GM12878 (cell line): ENCODE measurements at regions not wholly inside any gene's neighbourhood (a gene's known extent, or its start where the extent isn't known, plus 50 kb on each side); places are given as distances from the start of the nearest gene placed in this dataset.

Experiments used
- ATAC-seq: fragments of 200-7000 bp; cut with Tn5 transposase; 3 replicates; pipeline ENCODE4 v1.9.1; 2020; ENCODE audit warnings: mild to moderate bottlenecking, moderate library complexity
- BruUV-seq: library from RNA; stranded (reverse); fragments of 400-500 nt; replicated peaks from 2 replicates; lab custom pipeline; 2021; lab: Mats Ljungman, UMichigan
- CTCF ChIA-PET: fragments of 300-600 bp; sonication (Branson Sonifier 250); formaldehyde crosslinking; extraction: SDS; loops from one replicate; lab custom pipeline; 2021; ENCODE audit warnings: inconsistent platforms; lab: Yijun Ruan, JAX
- POLR2A ChIA-PET: fragments of 350-600 bp; formaldehyde crosslinking; extraction: SDS; loops from one replicate; lab custom pipeline; 2021; ENCODE audit warnings: inconsistent platforms; lab: Charles Lee
- RAD21 ChIA-PET: fragments of 300-600 bp; sonication (Branson Sonifier 250); formaldehyde crosslinking; loops from one replicate; lab custom pipeline; 2023; ENCODE audit warnings: antibody characterized with exemption; ENCODE audit not compliant: unreplicated experiment; lab: Charles Lee
- SMC1A ChIA-PET: fragments of 300-600 bp; sonication (Branson Sonifier 250); formaldehyde crosslinking; loops from one replicate; lab custom pipeline; 2023; ENCODE audit not compliant: unreplicated experiment, uncharacterized antibody; lab: Charles Lee
- DNase-seq: peaks from one replicate; pipeline ENCODE4 v3.0.0-alpha.2; 2011; ENCODE audit warnings: low read depth, low spot score
- FAIRE-seq: peaks from 3 replicates; lab custom pipeline; 2011; peaks lifted over from hg19 to GRCh38; lab: Jason Lieb, UNC
- H2AFZ ChIP-seq: 2 replicates; pipeline ENCODE4 v1.6.0; 2011; ENCODE audit warnings: low read depth, low read length, control low read depth; ENCODE audit not compliant: control insufficient read depth
- H3K27ac ChIP-seq: 2 replicates; pipeline ENCODE4 v1.5.1; 2011; ENCODE audit warnings: control low read depth; ENCODE audit not compliant: control insufficient read depth, insufficient read depth
- H3K27me3 ChIP-seq, 2 experiments: replicated peaks in 1 of 2; 2 replicates each; pipeline versions ENCODE4 v1.6.0 to v1.6.1; 2011; ENCODE audit warnings: low read length in 1 of 2; ENCODE audit not compliant: control insufficient read depth in 2 of 2, insufficient read depth in 2 of 2
- H3K36me3 ChIP-seq, 2 experiments: 2 replicates each; pipeline ENCODE4 v1.5.1; 2011; ENCODE audit warnings: low read length in 1 of 2; ENCODE audit not compliant: control insufficient read depth in 2 of 2, insufficient read depth in 2 of 2
- H3K4me1 ChIP-seq: 2 replicates; pipeline ENCODE4 v1.6.1; 2011; ENCODE audit warnings: mild to moderate bottlenecking, low read length, moderate library complexity, mixed read lengths; ENCODE audit not compliant: control insufficient read depth, insufficient read depth
- H3K4me2 ChIP-seq: 2 replicates; pipeline ENCODE4 v1.6.0; 2011; ENCODE audit warnings: control low read depth; ENCODE audit not compliant: control insufficient read depth, insufficient read depth
- H3K4me3 ChIP-seq: fragments of 200-600 bp; sonication (generic); 2 replicates; pipeline ENCODE4 v1.5.1; 2016
- H3K79me2 ChIP-seq: 2 replicates; pipeline ENCODE4 v1.6.0; 2011; ENCODE audit warnings: low read length; ENCODE audit not compliant: control insufficient read depth, insufficient read depth
- H3K9ac ChIP-seq: 2 replicates; pipeline ENCODE4 v1.8.0; 2011; ENCODE audit warnings: low read length, control low read depth, mixed read lengths; ENCODE audit not compliant: control insufficient read depth, insufficient read depth
- H3K9me3 ChIP-seq: replicated peaks from 3 replicates; pipeline ENCODE4 v1.5.1; 2011; ENCODE audit warnings: mild to moderate bottlenecking, low read length; ENCODE audit not compliant: control insufficient read depth, insufficient read depth
- H4K20me1 ChIP-seq: 2 replicates; pipeline ENCODE4 v1.6.0; 2011; ENCODE audit not compliant: control insufficient read depth, insufficient read depth
- CHD1 ChIP-seq: IDR thresholded peaks from 2 replicates; pipeline ENCODE4 v1.6.1; 2012; ENCODE audit warnings: low read depth, low read length, improper control_type of control experiment
- KLF5 ChIP-seq: fragments of 450-650 bp; IDR thresholded peaks from 2 replicates; pipeline ENCODE4 v1.6.1; 2014; ENCODE audit warnings: mild to moderate bottlenecking; ENCODE audit not compliant: partially characterized antibody
- SPI1 ChIP-seq: IDR thresholded peaks from 2 replicates; pipeline ENCODE4 v1.6.1; 2011; ENCODE audit warnings: low read depth, mild to moderate bottlenecking, low read length, moderate library complexity, borderline replicate concordance; ENCODE audit not compliant: insufficient read depth
- ZNF384 ChIP-seq: IDR thresholded peaks from 2 replicates; pipeline ENCODE4 v1.6.1; 2012; ENCODE audit warnings: low read depth, mild to moderate bottlenecking, low read length, improper control_type of control experiment, borderline replicate concordance
- ZNF622 ChIP-seq: fragments of 450-650 bp; IDR thresholded peaks from 2 replicates; pipeline ENCODE4 v1.6.1; 2017; ENCODE audit warnings: mild to moderate bottlenecking, inconsistent platforms
- WGBS: methylation state at CpG from one replicate; pipeline ENCODE4 v1.1.6; 2016; ENCODE audit warnings: low lambda C conversion rate; ENCODE audit not compliant: insufficient replicate concordance, insufficient coverage; ENCODE audit errors: missing lambda C conversion rate; 5-methylcytosine and 5-hydroxymethylcytosine counted together
- in situ Hi-C: fragments of 300-500 bp; cut with MboI; formaldehyde crosslinking; loops from 9 replicates; pipeline ENCODE4 v1.14.3; 2018; ENCODE audit warnings: mixed read lengths
- intact Hi-C: fragments of 100-400 bp; cut with micrococcal nuclease; formaldehyde crosslinking; loops from one replicate; pipeline ENCODE4 v1.14.2; 2022; ENCODE audit not compliant: unreplicated experiment
- TF ChIP-seq, protein P1 (sequence below): fragments of 450-650 bp; IDR thresholded peaks from 2 replicates; pipeline ENCODE4 v1.6.1; 2017; ENCODE audit warnings: mild to moderate bottlenecking, moderate library complexity
- TF ChIP-seq, protein P2 (sequence below): fragments of 450-650 bp; IDR thresholded peaks from 2 replicates; pipeline ENCODE4 v1.6.1; 2016; ENCODE audit warnings: mild to moderate bottlenecking

DNA sequence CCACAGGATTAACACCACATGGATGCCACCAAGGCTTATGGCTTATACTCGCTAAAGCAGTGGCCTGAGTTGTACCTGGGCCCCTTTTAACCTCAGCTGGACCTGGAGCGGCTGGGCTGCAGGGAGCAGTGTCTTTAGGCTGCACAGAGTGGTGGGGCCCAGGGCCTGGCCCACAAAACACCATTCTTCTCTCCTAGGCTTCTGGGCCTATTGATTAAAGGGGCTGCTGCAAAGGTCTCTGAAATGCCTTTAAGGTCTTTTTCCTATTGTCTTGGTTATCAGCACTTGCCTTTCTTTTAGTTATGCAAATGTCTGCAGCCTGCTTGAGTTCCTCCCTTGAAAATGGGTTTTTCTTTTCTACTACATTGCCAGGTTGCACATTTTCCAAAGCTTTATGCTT, 973.9 kb upstream of the PRR20A start:
- no peak for DNase-seq
- TF ChIP-seq ZNF622 (no peak), SPI1 (no peak), KLF5 (no peak), ZNF384 (no peak), CHD1 (no peak)
- TF ChIP-seq, protein P1, sequence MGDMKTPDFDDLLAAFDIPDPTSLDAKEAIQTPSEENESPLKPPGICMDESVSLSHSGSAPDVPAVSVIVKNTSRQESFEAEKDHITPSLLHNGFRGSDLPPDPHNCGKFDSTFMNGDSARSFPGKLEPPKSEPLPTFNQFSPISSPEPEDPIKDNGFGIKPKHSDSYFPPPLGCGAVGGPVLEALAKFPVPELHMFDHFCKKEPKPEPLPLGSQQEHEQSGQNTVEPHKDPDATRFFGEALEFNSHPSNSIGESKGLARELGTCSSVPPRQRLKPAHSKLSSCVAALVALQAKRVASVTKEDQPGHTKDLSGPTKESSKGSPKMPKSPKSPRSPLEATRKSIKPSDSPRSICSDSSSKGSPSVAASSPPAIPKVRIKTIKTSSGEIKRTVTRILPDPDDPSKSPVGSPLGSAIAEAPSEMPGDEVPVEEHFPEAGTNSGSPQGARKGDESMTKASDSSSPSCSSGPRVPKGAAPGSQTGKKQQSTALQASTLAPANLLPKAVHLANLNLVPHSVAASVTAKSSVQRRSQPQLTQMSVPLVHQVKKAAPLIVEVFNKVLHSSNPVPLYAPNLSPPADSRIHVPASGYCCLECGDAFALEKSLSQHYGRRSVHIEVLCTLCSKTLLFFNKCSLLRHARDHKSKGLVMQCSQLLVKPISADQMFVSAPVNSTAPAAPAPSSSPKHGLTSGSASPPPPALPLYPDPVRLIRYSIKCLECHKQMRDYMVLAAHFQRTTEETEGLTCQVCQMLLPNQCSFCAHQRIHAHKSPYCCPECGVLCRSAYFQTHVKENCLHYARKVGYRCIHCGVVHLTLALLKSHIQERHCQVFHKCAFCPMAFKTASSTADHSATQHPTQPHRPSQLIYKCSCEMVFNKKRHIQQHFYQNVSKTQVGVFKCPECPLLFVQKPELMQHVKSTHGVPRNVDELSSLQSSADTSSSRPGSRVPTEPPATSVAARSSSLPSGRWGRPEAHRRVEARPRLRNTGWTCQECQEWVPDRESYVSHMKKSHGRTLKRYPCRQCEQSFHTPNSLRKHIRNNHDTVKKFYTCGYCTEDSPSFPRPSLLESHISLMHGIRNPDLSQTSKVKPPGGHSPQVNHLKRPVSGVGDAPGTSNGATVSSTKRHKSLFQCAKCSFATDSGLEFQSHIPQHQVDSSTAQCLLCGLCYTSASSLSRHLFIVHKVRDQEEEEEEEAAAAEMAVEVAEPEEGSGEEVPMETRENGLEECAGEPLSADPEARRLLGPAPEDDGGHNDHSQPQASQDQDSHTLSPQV: no peak
- TF ChIP-seq, protein P2, sequence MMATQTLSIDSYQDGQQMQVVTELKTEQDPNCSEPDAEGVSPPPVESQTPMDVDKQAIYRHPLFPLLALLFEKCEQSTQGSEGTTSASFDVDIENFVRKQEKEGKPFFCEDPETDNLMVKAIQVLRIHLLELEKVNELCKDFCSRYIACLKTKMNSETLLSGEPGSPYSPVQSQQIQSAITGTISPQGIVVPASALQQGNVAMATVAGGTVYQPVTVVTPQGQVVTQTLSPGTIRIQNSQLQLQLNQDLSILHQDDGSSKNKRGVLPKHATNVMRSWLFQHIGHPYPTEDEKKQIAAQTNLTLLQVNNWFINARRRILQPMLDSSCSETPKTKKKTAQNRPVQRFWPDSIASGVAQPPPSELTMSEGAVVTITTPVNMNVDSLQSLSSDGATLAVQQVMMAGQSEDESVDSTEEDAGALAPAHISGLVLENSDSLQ: no peak
- TF ChIP-seq, all 136 proteins: peak for 0
- no peak overlapping the region for H3K4me3 ChIP-seq
- FAIRE-seq: no peak
- no peaks in the 10 kb centered on the region for H3K27me3 ChIP-seq
- intact Hi-C loops: no loop called here
- H3K4me2 ChIP-seq: no peak overlapping the region
- no peak overlapping the region for H2AFZ ChIP-seq
- in situ Hi-C loops: no loop called here
- H3K27ac ChIP-seq: no peak overlapping the region
- CTCF ChIA-PET: no interaction called here
- RAD21 ChIA-PET: no interaction called here
- SMC1A ChIA-PET: no interaction called here
- no peaks in the 10 kb centered on the region for H4K20me1 ChIP-seq
- 0% methylated on average over 2 of the region's 2 CpGs for WGBS
- H3K9ac ChIP-seq: no peak overlapping the region
- no peak for ATAC-seq
- H3K9me3 ChIP-seq: no peaks in the 10 kb centered on the region
- POLR2A ChIA-PET: no interaction called here
- no peaks in the 10 kb centered on the region for H3K4me1 ChIP-seq
- H3K36me3 ChIP-seq: no peaks in the 10 kb centered on the region
- BruUV-seq: no TSS peak
- H3K79me2 ChIP-seq: no peaks in the 10 kb centered on the region
